Fibroblast of lung (primary cell): ENCODE measurements at regions not wholly inside any gene's neighbourhood (a gene's known extent, or its start where the extent isn't known, plus 50 kb on each side); places are given as distances from the start of the nearest gene placed in this dataset.

Source experiments
- DNase-seq, 2 donors: peaks; one replicate each; pipeline versions ENCODE4 v3.0.0 to v3.0.0-alpha.2; 2010; ENCODE audit warnings: low read depth in 2 of 2
- H2AFZ ChIP-seq: 2 replicates; pipeline ENCODE4 v1.5.1; 2012; ENCODE audit warnings: low read length, control low read depth, inconsistent platforms
- H3K27ac ChIP-seq: 2 replicates; pipeline ENCODE4 v1.5.1; 2011; ENCODE audit warnings: low read length, control low read depth; ENCODE audit not compliant: insufficient read depth
- H3K27me3 ChIP-seq: 2 replicates; pipeline ENCODE4 v1.5.1; 2011; ENCODE audit warnings: mild to moderate bottlenecking, low read length; ENCODE audit not compliant: control insufficient read depth, insufficient read depth
- H3K36me3 ChIP-seq: 2 replicates; pipeline ENCODE4 v1.5.1; 2011; ENCODE audit warnings: low read length; ENCODE audit not compliant: control insufficient read depth, insufficient read depth
- H3K4me1 ChIP-seq: 2 replicates; pipeline ENCODE4 v1.5.1; 2011; ENCODE audit warnings: low read length; ENCODE audit not compliant: control insufficient read depth, insufficient read depth; ENCODE audit errors: extremely low read depth
- H3K4me2 ChIP-seq: 2 replicates; pipeline ENCODE4 v1.5.1; 2011; ENCODE audit warnings: low read length, control low read depth; ENCODE audit not compliant: insufficient read depth; ENCODE audit errors: extremely low read depth
- H3K4me3 ChIP-seq, 4 experiments: fragments of 200-600 bp in 1 of 4; sonication (generic) in 1 of 4; replicated peaks in 1 of 4; 2 replicates each; pipeline ENCODE4 v1.5.1; 2011 to 2016; ENCODE audit warnings: low read length in 4 of 4, low read depth in 3 of 4, mild to moderate bottlenecking in 3 of 4, control low read depth in 2 of 4, inconsistent platforms in 1 of 4, mixed read lengths in 1 of 4; ENCODE audit not compliant: insufficient read depth in 1 of 4; ENCODE audit errors: control extremely low read depth in 1 of 4
- H3K79me2 ChIP-seq: 2 replicates; pipeline ENCODE4 v1.5.1; 2012; ENCODE audit warnings: mild to moderate bottlenecking, low read length, inconsistent platforms; ENCODE audit not compliant: control insufficient read depth, insufficient read depth
- H3K9ac ChIP-seq: 2 replicates; pipeline ENCODE4 v1.5.1; 2011; ENCODE audit warnings: mild to moderate bottlenecking, low read length, control low read depth; ENCODE audit not compliant: insufficient read depth
- H3K9me3 ChIP-seq: 2 replicates; pipeline ENCODE4 v1.5.1; 2012; ENCODE audit warnings: low read depth, low read length; ENCODE audit not compliant: control insufficient read depth, insufficient read depth
- H4K20me1 ChIP-seq: 2 replicates; pipeline ENCODE4 v1.5.1; 2011; ENCODE audit warnings: low read length; ENCODE audit not compliant: control insufficient read depth, insufficient read depth; ENCODE audit errors: extremely low read depth
- EZH2 ChIP-seq: IDR thresholded peaks from 2 replicates; pipeline ENCODE4 v1.5.1; 2012; ENCODE audit warnings: low read length, control low read depth, mild to moderate bottlenecking; ENCODE audit errors: missing control alignments
- TF ChIP-seq, protein P1 (sequence below), 2 donors: IDR thresholded peaks in 1 of 2; conservative IDR thresholded peaks in 1 of 2; 1 replicate in 1 of 2; 2 replicates in 1 of 2; pipeline ENCODE4 v1.5.1; 2011 to 2012; ENCODE audit warnings: low read length in 2 of 2, control low read depth in 1 of 2, inconsistent platforms in 1 of 2, low read depth in 1 of 2, mild to moderate bottlenecking in 1 of 2

DNA sequence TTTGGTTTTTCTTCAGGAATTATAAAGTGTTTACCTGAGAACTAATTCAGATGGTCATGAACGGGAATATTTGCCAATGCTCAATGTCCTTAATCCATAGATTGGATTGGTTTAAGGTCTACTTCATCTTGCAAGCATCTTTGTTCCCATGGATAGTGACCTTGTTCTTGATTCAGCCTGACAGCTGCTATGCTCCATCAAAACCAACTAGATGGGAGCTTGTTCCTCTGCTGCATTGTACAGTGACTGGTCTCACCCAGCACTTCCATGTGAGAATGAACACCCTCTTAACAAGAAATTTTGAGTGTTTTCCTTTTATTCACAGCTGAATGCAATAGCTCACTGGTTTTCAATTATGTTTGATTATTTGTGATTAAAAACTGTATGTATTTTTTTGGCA lies 312.6 kb upstream of the ACTBL2 start:
- H3K9ac ChIP-seq: no peak overlapping the region
- DNase-seq: no peak
- H3K79me2 ChIP-seq: no peaks in the 10 kb centered on the region
- no peaks in the 10 kb centered on the region for H4K20me1 ChIP-seq
- no peak for TF ChIP-seq EZH2
- TF ChIP-seq, protein P1, sequence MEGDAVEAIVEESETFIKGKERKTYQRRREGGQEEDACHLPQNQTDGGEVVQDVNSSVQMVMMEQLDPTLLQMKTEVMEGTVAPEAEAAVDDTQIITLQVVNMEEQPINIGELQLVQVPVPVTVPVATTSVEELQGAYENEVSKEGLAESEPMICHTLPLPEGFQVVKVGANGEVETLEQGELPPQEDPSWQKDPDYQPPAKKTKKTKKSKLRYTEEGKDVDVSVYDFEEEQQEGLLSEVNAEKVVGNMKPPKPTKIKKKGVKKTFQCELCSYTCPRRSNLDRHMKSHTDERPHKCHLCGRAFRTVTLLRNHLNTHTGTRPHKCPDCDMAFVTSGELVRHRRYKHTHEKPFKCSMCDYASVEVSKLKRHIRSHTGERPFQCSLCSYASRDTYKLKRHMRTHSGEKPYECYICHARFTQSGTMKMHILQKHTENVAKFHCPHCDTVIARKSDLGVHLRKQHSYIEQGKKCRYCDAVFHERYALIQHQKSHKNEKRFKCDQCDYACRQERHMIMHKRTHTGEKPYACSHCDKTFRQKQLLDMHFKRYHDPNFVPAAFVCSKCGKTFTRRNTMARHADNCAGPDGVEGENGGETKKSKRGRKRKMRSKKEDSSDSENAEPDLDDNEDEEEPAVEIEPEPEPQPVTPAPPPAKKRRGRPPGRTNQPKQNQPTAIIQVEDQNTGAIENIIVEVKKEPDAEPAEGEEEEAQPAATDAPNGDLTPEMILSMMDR (conservative IDR thresholded peaks at IDR 0.05 in 1 of 2, IDR thresholded peaks at IDR 0.05 in 1 of 2; ENCODE audit: low read depth in 1 of 2, low read length in 2 of 2): no peak
- H3K9me3 ChIP-seq: no peaks in the 10 kb centered on the region
- H3K4me3 ChIP-seq: no peak overlapping the region
- H3K27ac ChIP-seq: no peak overlapping the region
- H3K36me3 ChIP-seq: no peaks in the 10 kb centered on the region
- H2AFZ ChIP-seq: no peak overlapping the region
- H3K4me2 ChIP-seq: no peak overlapping the region
- H3K27me3 ChIP-seq: no peaks in the 10 kb centered on the region
- H3K4me1 ChIP-seq: no peaks in the 10 kb centered on the region

DNA sequence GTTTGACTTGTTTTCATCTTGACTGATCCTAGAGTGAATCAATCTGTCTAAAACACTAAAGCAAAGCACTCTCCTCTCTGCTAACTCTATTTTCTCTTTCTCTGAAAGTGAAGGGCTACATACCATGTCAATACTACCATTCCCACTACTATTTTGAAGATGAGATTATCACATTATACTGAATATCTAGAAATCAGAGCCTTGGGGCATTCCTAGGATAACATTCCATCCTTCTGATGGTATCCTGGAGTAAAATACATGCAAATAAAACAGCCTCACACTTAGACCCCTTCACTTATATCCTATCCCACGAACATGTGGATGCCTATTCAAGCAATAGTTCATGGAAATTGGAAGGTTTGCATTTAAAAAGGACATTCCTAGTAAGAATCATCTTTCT lies 309.3 kb upstream of the ACTBL2 start:
- Histone ChIP-seq H3K4me1 (no peaks in the 10 kb centered on the region), H3K4me2 (no peak overlapping the region), H3K27me3 (no peaks in the 10 kb centered on the region), H3K4me3 (no peak overlapping the region), H4K20me1 (no peaks in the 10 kb centered on the region), H3K9ac (no peak overlapping the region), H3K27ac (no peak overlapping the region), H3K36me3 (no peaks in the 10 kb centered on the region), H3K79me2 (no peaks in the 10 kb centered on the region), H3K9me3 (no peaks in the 10 kb centered on the region), H2AFZ (no peak overlapping the region)
- TF ChIP-seq, protein P1 (conservative IDR thresholded peaks at IDR 0.05 in 1 of 2, IDR thresholded peaks at IDR 0.05 in 1 of 2; ENCODE audit: low read depth in 1 of 2, low read length in 2 of 2): no peak
- no peak for TF ChIP-seq EZH2
- no peak for DNase-seq

DNA sequence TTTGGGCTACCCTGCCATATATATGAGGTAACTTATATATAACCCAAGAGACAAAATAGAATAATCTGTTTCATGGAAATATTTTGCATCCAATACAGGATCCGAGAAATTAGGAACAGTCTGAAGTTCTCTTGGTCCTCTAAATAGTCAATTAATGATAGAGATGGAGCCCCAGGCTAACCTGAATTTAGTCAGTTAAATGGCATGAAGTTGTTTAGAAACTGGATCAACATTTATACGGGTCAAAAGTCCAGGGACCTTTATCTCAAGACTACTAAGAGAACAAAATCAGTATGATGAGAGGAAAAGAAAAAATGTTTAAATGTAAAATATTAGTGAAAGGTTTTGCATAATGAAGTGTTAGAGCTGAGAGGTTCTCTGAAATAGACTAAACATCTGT lies 303.3 kb upstream of the ACTBL2 start:
- no peak for TF ChIP-seq EZH2
- TF ChIP-seq, protein P1 (conservative IDR thresholded peaks at IDR 0.05 in 1 of 2, IDR thresholded peaks at IDR 0.05 in 1 of 2; ENCODE audit: low read depth in 1 of 2, low read length in 2 of 2): no peak
- Histone ChIP-seq H3K9ac (no peak overlapping the region), H3K9me3 (no peaks in the 10 kb centered on the region), H4K20me1 (no peaks in the 10 kb centered on the region), H3K4me1 (no peaks in the 10 kb centered on the region), H3K79me2 (no peaks in the 10 kb centered on the region), H3K4me3 (no peak overlapping the region), H3K27ac (no peak overlapping the region), H2AFZ (no peak overlapping the region), H3K27me3 (no peaks in the 10 kb centered on the region), H3K36me3 (no peaks in the 10 kb centered on the region), H3K4me2 (no peak overlapping the region)
- DNase-seq: no peak
